Coronary artery (tissue), 2 donors: ENCODE measurements at regions not wholly inside any gene's neighbourhood (a gene's known extent, or its start where the extent isn't known, plus 50 kb on each side); places are given as distances from the start of the nearest gene placed in this dataset.

Experiments
- DNase-seq: peaks from one replicate; pipeline ENCODE4 v3.0.0-alpha.2; 2017; ENCODE audit warnings: low spot score
- H3K27ac ChIP-seq, 2 donors: fragments of 200-600 bp; sonication (generic); one replicate each; pipeline ENCODE4 v1.5.1; 2016 to 2019
- H3K4me3 ChIP-seq: fragments of 200-600 bp; sonication (generic); 2 replicates; pipeline ENCODE4 v1.5.1; 2016; ENCODE audit warnings: mild to moderate bottlenecking, moderate library complexity
- CTCF ChIP-seq: fragments of 200-600 bp; sonication (generic); IDR thresholded peaks from one replicate; pipeline ENCODE4 v1.5.1; 2019; ENCODE audit warnings: antibody characterized with exemption

DNA sequence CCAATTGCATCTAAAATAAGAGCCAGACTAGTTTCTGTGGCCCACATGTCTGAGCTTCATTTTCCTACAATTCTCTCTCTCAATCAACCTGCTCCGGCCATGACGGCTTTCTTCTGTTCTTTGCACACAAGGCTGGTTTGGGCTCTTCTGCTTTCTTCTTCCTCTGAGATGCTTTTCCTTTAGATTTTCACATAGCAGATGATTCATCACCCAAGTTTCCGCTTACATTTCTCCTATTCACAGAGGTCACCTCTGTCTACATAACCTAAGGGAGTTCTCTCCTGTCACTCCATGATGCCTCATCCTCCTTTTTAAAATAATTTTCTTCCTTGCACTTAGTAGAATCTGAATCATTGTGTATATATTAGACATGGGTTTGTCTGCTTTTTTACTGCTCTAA is 334.6 kb upstream of the TUSC1 start:
- no peak overlapping the region for H3K27ac ChIP-seq
- DNase-seq = no peak
- H3K4me3 ChIP-seq = no peak overlapping the region
- TF ChIP-seq CTCF = no peak

GRCh38 chr9:25994605-25995004 is 316.4 kb upstream of the TUSC1 start:
- Histone ChIP-seq H3K27ac (no peak overlapping the region), H3K4me3 (no peak overlapping the region)
- no peak for TF ChIP-seq CTCF
- DNase-seq = no peak

DNA sequence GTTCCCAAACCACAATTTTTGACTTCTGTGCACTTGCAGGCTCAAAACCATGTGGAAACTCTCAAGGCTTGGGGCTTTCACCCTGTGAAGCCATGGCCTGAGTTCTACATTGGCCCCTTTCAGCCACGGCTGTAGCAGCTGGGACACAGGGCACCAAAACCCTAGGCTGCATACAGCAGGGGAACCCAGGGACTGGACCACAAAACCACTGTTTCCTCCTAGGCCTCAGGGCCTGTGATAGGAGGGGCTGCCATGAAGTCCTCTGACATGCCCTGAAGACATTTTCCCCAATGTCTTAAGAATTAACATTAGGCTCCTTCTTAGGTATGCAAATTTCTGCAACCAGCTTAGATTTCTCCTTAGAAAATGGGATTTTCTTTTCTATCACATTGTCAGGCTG is 312.1 kb upstream of the TUSC1 start:
- Histone ChIP-seq H3K27ac (no peak overlapping the region), H3K4me3 (no peak overlapping the region)
- no peak for TF ChIP-seq CTCF
- no peak for DNase-seq

GRCh38 chr9:25975667-25976066 is 297.4 kb upstream of the TUSC1 start:
- Histone ChIP-seq H3K4me3 (no peak overlapping the region), H3K27ac (no peak overlapping the region)
- no peak for TF ChIP-seq CTCF
- no peak for DNase-seq

- no peak overlapping the region for H3K27ac ChIP-seq
- TF ChIP-seq CTCF = no peak
- DNase-seq = no peak
- H3K4me3 ChIP-seq = no peak overlapping the region
Observed at GRCh38 chr9:25964239-25964638, 286.0 kb upstream of the TUSC1 start.

DNA sequence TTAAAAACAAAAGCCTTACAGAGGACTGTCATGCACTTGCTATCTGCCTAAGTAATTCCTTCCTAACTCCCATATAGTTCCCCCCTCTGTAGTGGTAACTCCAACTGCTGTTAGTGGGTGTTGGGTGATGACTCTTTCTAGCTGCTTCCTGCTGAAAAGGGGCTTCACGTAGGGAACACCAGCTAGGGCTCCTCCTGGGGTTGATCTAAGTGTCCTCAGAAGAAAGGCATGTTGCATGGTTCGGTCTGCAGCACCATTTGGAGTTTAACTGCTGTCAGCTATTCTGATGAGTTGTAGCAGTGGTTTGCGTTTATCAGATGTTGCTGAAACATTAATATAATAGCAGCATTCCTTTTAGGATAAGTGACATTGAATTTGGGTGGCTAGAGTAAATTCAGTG is 281.9 kb upstream of the TUSC1 start:
- TF ChIP-seq CTCF = no peak
- Histone ChIP-seq H3K4me3 (no peak overlapping the region), H3K27ac (no peak overlapping the region)
- DNase-seq = no peak

DNA sequence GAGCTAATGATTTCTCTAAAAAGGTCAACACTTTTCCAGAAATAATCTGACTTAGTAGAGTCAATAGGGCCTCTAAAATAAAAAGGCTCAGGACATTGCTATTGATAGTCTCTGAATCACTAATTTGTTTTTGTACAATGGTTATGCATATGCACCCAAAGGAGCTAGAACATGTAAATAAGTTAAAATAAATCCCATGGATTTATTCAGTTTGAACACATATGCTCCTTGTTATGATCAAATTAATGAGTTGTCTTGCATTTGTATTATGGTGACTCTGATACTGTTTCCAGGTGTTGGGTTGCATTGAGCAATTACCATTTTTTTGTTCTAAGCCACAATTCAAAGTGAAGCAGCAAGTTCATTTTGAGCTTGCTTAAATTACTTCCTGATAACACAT is 276.0 kb upstream of the TUSC1 start:
- no peak for TF ChIP-seq CTCF
- DNase-seq = no peak
- Histone ChIP-seq H3K4me3 (no peak overlapping the region), H3K27ac (no peak overlapping the region)
